B cell (primary cell): ENCODE measurements at regions not wholly inside any gene's neighbourhood (a gene's known extent, or its start where the extent isn't known, plus 50 kb on each side); places are given as distances from the start of the nearest gene placed in this dataset.

Source experiments
- ATAC-seq: fragments of 200-7000 bp; cut with Tn5 transposase; one replicate; pipeline ENCODE4 v1.10.0; 2021; ENCODE audit warnings: low read depth, mild to moderate bottlenecking, moderate number of reproducible peaks, moderate library complexity
- CTCF ChIA-PET: fragments of 350-600 bp; sonication (Branson Sonifier 250); formaldehyde crosslinking; loops from one replicate; lab custom pipeline; 2021; ENCODE audit warnings: antibody characterized with exemption, inconsistent platforms; lab: Charles Lee
- POLR2A ChIA-PET: fragments of 350-600 bp; sonication (Branson Sonifier 250); formaldehyde crosslinking; loops from one replicate; lab custom pipeline; 2021; ENCODE audit warnings: antibody characterized with exemption; lab: Charles Lee
- DNase-seq: peaks from one replicate; pipeline ENCODE4 v3.0.0; 2013
- H2AFZ ChIP-seq: 2 replicates; pipeline ENCODE4 v1.6.1; 2012; ENCODE audit warnings: mild to moderate bottlenecking, low read depth, low read length; ENCODE audit not compliant: insufficient read depth, poor library complexity, severe bottlenecking
- H3K27ac ChIP-seq, 2 donors: 1 replicate in 1 of 2; 2 replicates in 1 of 2; pipeline ENCODE4 v1.5.1; 2012 to 2013; ENCODE audit warnings: low read length in 2 of 2, mild to moderate bottlenecking in 2 of 2, moderate library complexity in 1 of 2
- H3K27me3 ChIP-seq, 4 experiments: fragments of 200-600 bp in 1 of 4; sonication (generic) in 1 of 4; replicated peaks in 1 of 4; 1 replicate in 2 of 4; 2 replicates in 2 of 4; pipeline versions ENCODE4 v1.6.1 to v1.7.0; 2013 to 2016; ENCODE audit warnings: low read length in 3 of 4, mild to moderate bottlenecking in 2 of 4, mixed read lengths in 1 of 4, moderate library complexity in 1 of 4; ENCODE audit not compliant: insufficient read depth in 4 of 4, control insufficient read depth in 3 of 4; ENCODE audit errors: control extremely low read depth in 1 of 4
- H3K36me3 ChIP-seq, 2 experiments: replicated peaks in 1 of 2; 1 replicate in 1 of 2; 2 replicates in 1 of 2; pipeline versions ENCODE4 v1.6.1 to v1.7.1; 2013; ENCODE audit warnings: low read length in 1 of 2; ENCODE audit not compliant: insufficient read depth in 2 of 2, control insufficient read depth in 1 of 2; ENCODE audit errors: control extremely low read depth in 1 of 2, extremely low read depth in 1 of 2
- H3K4me1 ChIP-seq, 2 donors: fragments of 200-600 bp in 1 of 2; sonication (generic) in 1 of 2; 1 replicate in 1 of 2; 2 replicates in 1 of 2; pipeline versions ENCODE4 v1.5.1 to v1.6.1; 2013 to 2017; ENCODE audit warnings: low read length in 2 of 2; ENCODE audit not compliant: control insufficient read depth in 2 of 2, insufficient read depth in 2 of 2
- H3K4me2 ChIP-seq: replicated peaks from 2 replicates; pipeline ENCODE3; 2012; ENCODE audit warnings: mild to moderate bottlenecking, low read depth, low read length; ENCODE audit not compliant: poor library complexity, severe bottlenecking
- H3K4me3 ChIP-seq, 5 experiments: fragments of 200-600 bp in 1 of 5; sonication (generic) in 1 of 5; 1 replicate in 3 of 5; 2 replicates in 2 of 5; pipeline versions ENCODE4 v1.5.1 to v1.7.0; 2011 to 2016; ENCODE audit warnings: low read length in 4 of 5, mild to moderate bottlenecking in 4 of 5, low read depth in 2 of 5, control low read depth in 1 of 5, moderate library complexity in 1 of 5; ENCODE audit not compliant: insufficient read depth in 1 of 5; ENCODE audit errors: control extremely low read depth in 1 of 5, extremely low read depth in 1 of 5
- H3K79me2 ChIP-seq: fragments of 200-600 bp; sonication (generic); one replicate; pipeline ENCODE4 v1.6.0; 2016; ENCODE audit warnings: low read length; ENCODE audit not compliant: control insufficient read depth, insufficient read depth
- H3K9ac ChIP-seq: fragments of 200-600 bp; sonication (generic); 2 replicates; pipeline ENCODE4 v1.6.1; 2017; ENCODE audit warnings: mild to moderate bottlenecking, low read length, moderate library complexity
- H3K9me3 ChIP-seq, 3 donors: one replicate each; pipeline versions ENCODE4 v1.6.1 to v1.7.1; 2013; ENCODE audit warnings: low read length in 2 of 3; ENCODE audit not compliant: control insufficient read depth in 2 of 3, insufficient read depth in 1 of 3; ENCODE audit errors: control extremely low read depth in 1 of 3
- H4K20me1 ChIP-seq: 2 replicates; pipeline ENCODE4 v1.6.0; 2012; ENCODE audit warnings: mild to moderate bottlenecking, low read length; ENCODE audit not compliant: insufficient read depth, control insufficient read depth, poor library complexity, severe bottlenecking
- H3K27ac Mint-ChIP-seq: one replicate; pipeline ENCODE4 v1.8.0; 2021; ENCODE audit warnings: mixed read lengths
- H3K27me3 Mint-ChIP-seq: one replicate; pipeline ENCODE4 v1.8.0; 2021; ENCODE audit warnings: mixed read lengths
- H3K4me1 Mint-ChIP-seq: one replicate; pipeline ENCODE4 v1.8.0; 2021; ENCODE audit warnings: mixed read lengths
- H3K4me3 Mint-ChIP-seq: one replicate; pipeline ENCODE4 v1.8.0; 2021; ENCODE audit warnings: mixed read lengths
- H3K9me3 Mint-ChIP-seq: one replicate; pipeline ENCODE4 v1.8.0; 2022; ENCODE audit warnings: mixed read lengths; ENCODE audit not compliant: insufficient read depth
- CTCF ChIP-seq: fragments of 200-600 bp; IDR thresholded peaks from one replicate; pipeline ENCODE4 v1.8.0; 2022; ENCODE audit warnings: antibody characterized with exemption, mild to moderate bottlenecking
- EZH2 ChIP-seq: IDR thresholded peaks from 2 replicates; pipeline ENCODE4 v1.6.1; 2012; ENCODE audit warnings: borderline replicate concordance, low read depth, mild to moderate bottlenecking, moderate library complexity, low read length; ENCODE audit not compliant: insufficient read depth, poor library complexity, severe bottlenecking
- WGBS: methylation state at CpG from one replicate; pipeline ENCODE4 v1.1.5; 2013; ENCODE audit warnings: missing lambda C conversion rate; ENCODE audit not compliant: insufficient coverage; 5-methylcytosine and 5-hydroxymethylcytosine counted together
- intact Hi-C: fragments of 100-400 bp; cut with micrococcal nuclease; formaldehyde crosslinking; loops from one replicate; pipeline ENCODE4 v1.10.0; 2022

GRCh38 chr1:199720496-199720895 is 307.0 kb upstream of the NR5A2 start:
- Mint-ChIP-seq H3K4me3 (no peak overlapping the region), H3K27me3 (peaks cover 13% of the 10 kb centered on the region), H3K9me3 (no peaks in the 10 kb centered on the region), H3K27ac (no peak overlapping the region), H3K4me1 (no peaks in the 10 kb centered on the region)
- H2AFZ ChIP-seq, result no peak overlapping the region
- POLR2A ChIA-PET, result no interaction called here
- no peaks in the 10 kb centered on the region for H3K4me1 ChIP-seq
- TF ChIP-seq CTCF, result no peak
- no peak for TF ChIP-seq EZH2
- no CpG with 5 or more reads among the region's 2 CpGs for WGBS
- ATAC-seq (no peak), DNase-seq (no peak)
- no peak overlapping the region for H3K9ac ChIP-seq
- H3K27me3 ChIP-seq, result peaks cover 0 to 2% (median 0%) of the 10 kb centered on the region in 4 experiments
- no peak overlapping the region for H3K27ac ChIP-seq
- H3K4me3 ChIP-seq, result no peak overlapping the region
- CTCF ChIA-PET, result no interaction called here
- H3K4me2 ChIP-seq, result no peak overlapping the region
- H3K79me2 ChIP-seq, result no peaks in the 10 kb centered on the region
- no peaks in the 10 kb centered on the region for H4K20me1 ChIP-seq
- intact Hi-C loops, result no loop called here
- H3K9me3 ChIP-seq, result peaks cover 0 to 1% (median 0%) of the 10 kb centered on the region in 3 donors
- H3K36me3 ChIP-seq, result no peaks in the 10 kb centered on the region

- Histone ChIP-seq H3K4me3 (no peak overlapping the region), H4K20me1 (no peaks in the 10 kb centered on the region), H3K36me3 (no peaks in the 10 kb centered on the region), H2AFZ (no peak overlapping the region), H3K9me3 (peaks cover 0 to 1% (median 0%) of the 10 kb centered on the region in 3 donors), H3K79me2 (no peaks in the 10 kb centered on the region), H3K27ac (no peak overlapping the region), H3K4me1 (no peaks in the 10 kb centered on the region), H3K9ac (no peak overlapping the region), H3K4me2 (no peak overlapping the region), H3K27me3 (peaks cover 0 to 2% (median 0%) of the 10 kb centered on the region in 4 experiments)
- WGBS, result no CpG with 5 or more reads among the region's 1 CpG
- H3K9me3 Mint-ChIP-seq, result no peaks in the 10 kb centered on the region
- no peak for ATAC-seq
- peaks cover 15% of the 10 kb centered on the region for H3K27me3 Mint-ChIP-seq
- ChIA-PET CTCF (no interaction called here), POLR2A (no interaction called here)
- intact Hi-C loops, result no loop called here
- H3K4me1 Mint-ChIP-seq, result no peaks in the 10 kb centered on the region
- H3K4me3 Mint-ChIP-seq, result no peak overlapping the region
- DNase-seq, result no peak
- TF ChIP-seq EZH2 (no peak), CTCF (no peak)
- H3K27ac Mint-ChIP-seq, result no peak overlapping the region
Measured at GRCh38 chr1:199721001-199721400, 306.5 kb upstream of the NR5A2 start.
